ENCODE measurements at regions not wholly inside any gene's neighbourhood (a gene's known extent, or its start where the extent isn't known, plus 50 kb on each side); places are given as distances from the start of the nearest gene placed in this dataset.
"Not testable (repeated sequence)": the region's sequence is repeated elsewhere in the genome, so short reads cannot be mapped to it uniquely, and the experiment has no call there.

DNA sequence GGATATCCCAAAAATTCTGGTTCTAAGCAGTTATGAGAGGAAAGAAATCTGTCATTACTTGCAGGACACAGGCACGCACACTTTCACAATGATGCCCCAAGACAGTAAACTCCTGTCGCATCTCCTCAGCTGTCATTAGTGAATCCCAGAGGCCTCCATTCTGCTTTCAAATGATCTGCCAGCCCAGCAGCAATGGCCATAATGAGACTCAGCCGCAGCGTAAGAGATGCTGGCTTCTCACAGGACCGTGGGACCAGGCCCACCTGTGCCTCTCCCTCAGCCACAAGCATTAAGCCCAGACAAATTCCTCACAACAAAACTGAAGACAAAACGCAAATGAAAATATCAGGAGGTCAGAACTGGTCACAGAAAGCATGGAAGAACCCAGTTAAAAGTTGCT lies 98.0 kb upstream of the VLDLR start:
- no peak for DNase-seq (ENCODE audit: low spot score)
- TF ChIP-seq, protein P1, sequence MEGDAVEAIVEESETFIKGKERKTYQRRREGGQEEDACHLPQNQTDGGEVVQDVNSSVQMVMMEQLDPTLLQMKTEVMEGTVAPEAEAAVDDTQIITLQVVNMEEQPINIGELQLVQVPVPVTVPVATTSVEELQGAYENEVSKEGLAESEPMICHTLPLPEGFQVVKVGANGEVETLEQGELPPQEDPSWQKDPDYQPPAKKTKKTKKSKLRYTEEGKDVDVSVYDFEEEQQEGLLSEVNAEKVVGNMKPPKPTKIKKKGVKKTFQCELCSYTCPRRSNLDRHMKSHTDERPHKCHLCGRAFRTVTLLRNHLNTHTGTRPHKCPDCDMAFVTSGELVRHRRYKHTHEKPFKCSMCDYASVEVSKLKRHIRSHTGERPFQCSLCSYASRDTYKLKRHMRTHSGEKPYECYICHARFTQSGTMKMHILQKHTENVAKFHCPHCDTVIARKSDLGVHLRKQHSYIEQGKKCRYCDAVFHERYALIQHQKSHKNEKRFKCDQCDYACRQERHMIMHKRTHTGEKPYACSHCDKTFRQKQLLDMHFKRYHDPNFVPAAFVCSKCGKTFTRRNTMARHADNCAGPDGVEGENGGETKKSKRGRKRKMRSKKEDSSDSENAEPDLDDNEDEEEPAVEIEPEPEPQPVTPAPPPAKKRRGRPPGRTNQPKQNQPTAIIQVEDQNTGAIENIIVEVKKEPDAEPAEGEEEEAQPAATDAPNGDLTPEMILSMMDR (IDR thresholded peaks at IDR 0.05; ENCODE audit: extremely low read depth, missing control alignments): no peak

DNA sequence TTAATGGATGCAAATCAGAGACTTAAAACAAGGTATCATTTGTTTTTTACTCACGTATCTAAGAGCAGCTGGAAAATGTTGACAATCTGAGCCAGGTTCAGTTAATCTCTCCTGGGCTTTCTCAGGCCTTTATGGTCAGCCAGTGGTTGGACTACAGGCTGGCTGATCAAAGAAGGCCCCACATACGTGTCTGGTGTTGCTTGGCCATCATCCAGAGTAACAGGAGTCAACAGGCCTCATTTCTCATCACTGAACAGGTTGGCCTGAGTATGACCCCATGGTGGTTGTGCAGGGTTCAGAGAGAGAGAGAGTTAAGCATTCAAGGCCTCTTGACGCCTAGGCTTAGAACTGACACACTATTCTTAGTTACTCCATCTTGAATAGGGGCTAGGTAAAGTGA lies 97.0 kb upstream of the VLDLR start:
- TF ChIP-seq, protein P1 (IDR thresholded peaks at IDR 0.05; ENCODE audit: extremely low read depth, missing control alignments): no peak
- DNase-seq (ENCODE audit: low spot score): no peak

DNA sequence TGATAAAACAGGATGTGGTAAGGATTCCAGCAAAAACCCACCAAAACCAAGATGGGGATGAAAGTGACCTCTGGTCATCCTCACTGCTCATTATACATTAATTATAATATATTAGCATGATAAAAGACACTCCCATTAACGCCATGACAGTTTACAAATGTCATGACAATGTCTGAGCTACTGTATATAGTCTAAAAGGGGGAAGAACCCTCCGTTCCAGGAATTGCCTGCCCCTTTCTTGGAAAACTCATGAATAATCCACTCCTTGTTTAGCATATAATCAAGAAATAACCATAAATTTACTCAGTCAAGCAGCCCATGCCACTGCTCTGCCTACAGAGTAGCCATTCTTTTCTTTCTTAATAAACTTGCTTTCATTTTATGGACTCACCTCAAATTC lies 96.4 kb upstream of the VLDLR start:
- DNase-seq (ENCODE audit: low spot score): no peak
- TF ChIP-seq, protein P1 (IDR thresholded peaks at IDR 0.05; ENCODE audit: extremely low read depth, missing control alignments): no peak

DNA sequence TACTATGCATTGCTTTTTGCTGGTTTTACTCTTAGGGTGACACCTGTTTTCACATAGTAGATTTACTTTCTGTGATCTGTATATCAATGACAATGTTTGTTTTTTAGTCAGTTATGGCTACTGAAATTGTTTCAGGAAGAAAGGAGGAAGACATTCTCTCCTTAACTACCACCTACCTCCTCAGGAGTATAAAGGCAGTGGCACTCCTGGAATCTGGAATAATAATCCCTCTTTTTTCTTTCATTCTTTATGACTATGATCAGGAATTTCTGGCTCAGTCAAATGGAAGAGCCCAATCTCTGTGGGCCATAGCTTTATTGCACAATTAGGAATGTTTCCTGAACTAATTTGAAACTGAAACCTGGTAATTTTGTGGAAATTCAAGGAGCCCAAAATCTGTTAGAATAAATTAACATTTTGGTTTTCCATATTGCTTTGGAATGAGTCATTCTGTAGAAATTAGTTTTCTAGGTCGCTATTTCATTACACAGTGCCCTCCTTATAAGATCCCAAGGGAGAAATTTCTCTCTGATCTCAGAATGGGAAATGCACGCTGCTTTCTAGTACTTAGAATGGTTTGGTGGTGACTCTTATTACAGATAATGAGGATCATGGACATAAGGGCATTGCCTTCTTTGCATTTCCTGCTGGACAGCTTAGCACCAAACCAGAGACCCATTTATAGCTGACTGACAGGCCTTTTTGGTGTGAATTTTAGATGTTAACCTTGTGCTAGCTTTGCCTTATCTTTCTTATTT lies 95.3 kb upstream of the VLDLR start:
- TF ChIP-seq, protein P1 (IDR thresholded peaks at IDR 0.05; ENCODE audit: extremely low read depth, missing control alignments): no peak
- DNase-seq (ENCODE audit: low spot score): no peak

DNA sequence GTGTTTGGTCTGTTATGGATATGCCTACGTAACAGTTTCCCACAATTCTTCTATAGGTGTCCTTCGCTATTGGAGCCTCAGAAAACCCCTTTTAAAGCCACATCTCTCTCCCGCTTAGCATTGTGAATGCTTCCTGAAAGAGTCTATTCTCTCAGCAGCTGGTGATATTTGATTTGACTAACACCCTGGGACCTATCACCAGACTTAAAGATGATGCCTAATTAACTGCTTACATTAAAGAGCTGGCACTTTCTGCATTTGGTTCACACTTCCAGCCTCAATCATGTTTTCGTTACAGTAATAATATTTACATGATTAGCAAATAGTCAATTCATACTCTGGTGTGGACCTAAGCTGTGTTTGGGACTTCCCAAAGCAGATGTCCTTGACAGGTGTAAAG lies 90.1 kb upstream of the VLDLR start:
- DNase-seq (ENCODE audit: low spot score): no peak
- TF ChIP-seq, protein P1 (IDR thresholded peaks at IDR 0.05; ENCODE audit: extremely low read depth, missing control alignments): no peak

DNA sequence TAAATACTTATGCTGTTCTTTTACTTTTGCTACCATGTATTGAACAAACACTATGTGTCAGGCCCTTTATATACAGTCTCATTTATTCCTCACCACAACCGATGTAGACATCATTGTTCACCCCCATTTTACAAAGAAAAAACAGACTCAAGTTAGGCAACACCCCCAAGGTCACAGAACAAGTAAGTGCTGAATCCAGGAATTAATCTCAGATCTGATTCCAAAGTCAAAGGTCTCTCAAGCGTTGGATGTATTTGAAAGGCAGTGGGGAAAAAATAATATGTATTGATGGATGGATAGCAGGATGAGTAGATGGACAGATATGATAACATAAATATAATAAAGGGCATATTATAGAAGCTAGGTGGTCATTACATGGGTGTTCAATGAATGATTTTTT lies 85.1 kb upstream of the VLDLR start:
- no peak for DNase-seq (ENCODE audit: low spot score)
- TF ChIP-seq, protein P1 (IDR thresholded peaks at IDR 0.05; ENCODE audit: extremely low read depth, missing control alignments): no peak

DNA sequence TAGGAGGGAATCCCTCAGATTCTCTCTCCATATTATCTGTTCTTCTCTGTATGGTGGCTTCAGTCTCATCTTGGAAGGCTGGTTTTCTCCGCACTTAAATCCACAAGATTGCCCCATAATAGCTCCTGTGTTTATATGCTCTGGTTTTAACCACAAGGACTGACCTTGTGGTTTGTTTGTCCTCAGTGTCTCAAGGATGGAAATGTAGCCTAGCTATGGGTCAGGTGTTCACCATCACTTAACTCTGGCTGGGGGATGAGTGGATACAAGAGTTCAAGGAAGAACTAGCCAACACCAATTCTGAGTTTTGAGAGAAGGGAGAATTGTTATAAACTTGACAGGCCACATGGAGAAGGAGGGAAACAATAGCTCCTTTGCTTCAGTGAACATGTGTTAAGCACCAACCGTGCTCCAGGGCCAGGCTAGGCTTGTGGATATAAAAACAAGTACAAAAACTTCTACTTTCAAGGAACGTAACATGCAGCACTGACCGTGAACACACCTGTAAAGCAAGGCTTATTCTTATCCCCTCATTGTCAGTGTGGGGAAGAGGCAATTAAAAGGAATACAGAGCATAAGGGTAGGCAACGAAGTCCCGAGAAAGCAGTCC lies 75.6 kb upstream of the VLDLR start:
- TF ChIP-seq, protein P1 (IDR thresholded peaks at IDR 0.05; ENCODE audit: extremely low read depth, missing control alignments): no peak
- DNase-seq (ENCODE audit: low spot score): no peak

DNA sequence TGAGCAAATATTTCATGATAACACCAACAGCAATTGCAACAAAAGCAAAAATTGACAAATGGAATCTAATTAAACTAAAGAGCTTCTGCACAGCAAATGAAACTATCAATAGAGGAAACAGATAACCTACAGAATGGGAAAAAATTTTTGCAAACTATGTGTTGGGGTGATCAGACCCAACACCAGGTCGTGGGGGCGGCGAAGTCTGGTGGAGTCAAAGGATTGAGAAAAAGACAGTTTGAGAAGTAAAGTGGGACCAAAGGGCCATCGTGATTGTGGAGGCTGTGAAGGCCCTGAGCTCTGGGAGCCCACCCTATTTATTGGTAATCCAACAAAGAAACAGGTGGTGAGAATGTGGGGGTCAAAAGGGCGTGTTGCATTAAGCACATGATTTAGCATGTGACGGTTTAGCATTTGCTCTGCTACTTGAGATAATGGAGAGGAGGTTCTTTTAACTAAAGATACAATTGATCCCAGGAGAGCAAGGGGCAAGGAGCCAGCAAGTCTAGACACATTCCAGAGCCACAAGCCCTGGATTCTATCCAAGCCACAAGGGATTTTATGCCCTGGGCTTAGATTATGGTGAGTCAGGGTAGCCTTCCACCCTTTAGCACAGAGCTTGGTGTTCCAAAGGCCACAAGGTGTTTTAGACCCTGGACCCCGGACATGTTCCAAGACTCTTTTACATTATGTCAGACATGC lies 65.5 kb upstream of the VLDLR start:
- DNase-seq (ENCODE audit: low spot score): not testable (repeated sequence)

Data from GM20000 (cell line).